HCT116 (cell line): ENCODE measurements at regions not wholly inside any gene's neighbourhood (a gene's known extent, or its start where the extent isn't known, plus 50 kb on each side); places are given as distances from the start of the nearest gene placed in this dataset.

Source experiments
- ATAC-seq: fragments of 200-7000 bp; cut with Tn5 transposase; 2 replicates; pipeline ENCODE4 v1.9.1; 2020; ENCODE audit warnings: mild to moderate bottlenecking, moderate library complexity
- BruUV-seq: library from RNA; stranded (reverse); fragments of 400-500 nt; replicated peaks from 2 replicates; lab custom pipeline; 2021; lab: Mats Ljungman, UMichigan
- CTCF ChIA-PET: fragments of 300-600 bp; sonication (Branson Sonifier 250); formaldehyde crosslinking; loops from one replicate; lab custom pipeline; 2021; ENCODE audit warnings: antibody characterized with exemption; lab: Charles Lee
- POLR2A ChIA-PET: fragments of 300-600, 350-600 bp; sonication (Branson Sonifier 250); formaldehyde crosslinking; loops from one replicate; lab custom pipeline; 2021; ENCODE audit warnings: antibody characterized with exemption; lab: Charles Lee
- RAD21 ChIA-PET, 2 experiments: fragments of 300-600 bp; sonication (Branson Sonifier 250); formaldehyde crosslinking; loops; one replicate each; lab custom pipeline; 2023; ENCODE audit warnings: low total read pairs in 2 of 2; ENCODE audit not compliant: uncharacterized antibody in 2 of 2, unreplicated experiment in 2 of 2, low non-redundant PET in 1 of 2; lab: Charles Lee
- DNase-seq: peaks from one replicate; pipeline ENCODE4 v3.0.0-alpha.2; 2010; ENCODE audit warnings: low read depth, low spot score
- H2AFZ ChIP-seq: fragments of 200-600 bp; shearing (Covaris generic), sonication (generic); 2 replicates; pipeline ENCODE4 v1.6.1; 2017; ENCODE audit warnings: low read depth, mixed run types, mixed read lengths, antibody characterized with exemption, low read length; ENCODE audit not compliant: poor library complexity, severe bottlenecking
- H3K27ac ChIP-seq: 2 replicates; pipeline ENCODE4 v1.5.1; 2012; ENCODE audit warnings: low read depth, low read length
- H3K27me3 ChIP-seq: fragments of 200-600 bp; sonication (generic); 2 replicates; pipeline ENCODE4 v1.6.1; 2016; ENCODE audit warnings: mixed run types, low read length, mixed read lengths; ENCODE audit not compliant: insufficient read depth
- H3K36me3 ChIP-seq, 2 experiments: fragments of 200-500 bp in 1 of 2; fragments of 200-600 bp in 1 of 2; sonication (Bioruptor generic) in 1 of 2; sonication (generic) in 1 of 2; 2 replicates each; pipeline versions ENCODE4 v1.5.1 to v1.6.1; 2014 to 2016; ENCODE audit warnings: low read length in 2 of 2, inconsistent platforms in 1 of 2, mixed read lengths in 1 of 2, mixed run types in 1 of 2; ENCODE audit not compliant: insufficient read depth in 2 of 2, control insufficient read depth in 1 of 2
- H3K4me1 ChIP-seq, 2 experiments: fragments of 200-600 bp in 1 of 2; sonication (generic) in 1 of 2; 2 replicates each; pipeline versions ENCODE4 v1.5.1 to v1.6.1; 2012 to 2017; ENCODE audit warnings: low read length in 2 of 2, inconsistent platforms in 1 of 2, mild to moderate bottlenecking in 1 of 2, mixed read lengths in 1 of 2, mixed run types in 1 of 2, moderate library complexity in 1 of 2; ENCODE audit not compliant: insufficient read depth in 2 of 2, control insufficient read depth in 1 of 2
- H3K4me2 ChIP-seq: fragments of 200-600 bp; sonication (generic); 2 replicates; pipeline ENCODE4 v1.6.1; 2017; ENCODE audit warnings: mixed run types, low read length, mixed read lengths
- H3K4me3 ChIP-seq, 2 experiments: fragments of 200-600 bp in 1 of 2; sonication (generic) in 1 of 2; replicated peaks in 1 of 2; 2 replicates each; pipeline ENCODE4 v1.5.1; 2011 to 2016; ENCODE audit warnings: low read length in 2 of 2, control low read depth in 1 of 2, low read depth in 1 of 2, mild to moderate bottlenecking in 1 of 2, mixed read lengths in 1 of 2, mixed run types in 1 of 2
- H3K79me2 ChIP-seq: fragments of 200-600 bp; sonication (generic); 2 replicates; pipeline ENCODE4 v1.6.1; 2017; ENCODE audit warnings: mild to moderate bottlenecking, mixed run types, low read length, moderate library complexity, mixed read lengths; ENCODE audit not compliant: insufficient read depth
- H3K9ac ChIP-seq: fragments of 200-600 bp; sonication (generic); 2 replicates; pipeline ENCODE4 v1.6.1; 2016; ENCODE audit warnings: low read length, mixed read lengths
- H3K9me2 ChIP-seq: fragments of 200-600 bp; sonication (generic), shearing (Covaris generic); 2 replicates; pipeline ENCODE4 v1.6.1; 2017; ENCODE audit warnings: mixed run types, mild to moderate bottlenecking, moderate library complexity; ENCODE audit not compliant: insufficient read depth
- H3K9me3 ChIP-seq, 2 experiments: fragments of 200-500 bp in 1 of 2; fragments of 200-600 bp in 1 of 2; sonication (Bioruptor generic) in 1 of 2; sonication (generic) in 1 of 2; 2 replicates each; pipeline ENCODE4 v1.6.1; 2014 to 2017; ENCODE audit warnings: low read length in 2 of 2, mixed read lengths in 2 of 2, inconsistent platforms in 1 of 2, low read depth in 1 of 2, mild to moderate bottlenecking in 1 of 2, mixed run types in 1 of 2, moderate library complexity in 1 of 2; ENCODE audit not compliant: control insufficient read depth in 1 of 2, insufficient read depth in 1 of 2
- H4K20me1 ChIP-seq: fragments of 200-600 bp; sonication (generic), shearing (Covaris generic); 2 replicates; pipeline ENCODE4 v1.6.1; 2017; ENCODE audit warnings: mixed run types, mild to moderate bottlenecking, moderate library complexity; ENCODE audit not compliant: insufficient read depth
- CTCF ChIP-seq, 3 experiments: fragments of 200-600 bp in 1 of 3; sonication (generic) in 1 of 3; IDR thresholded peaks in 2 of 3; conservative IDR thresholded peaks in 1 of 3; 2 replicates each; pipeline ENCODE4 v1.5.1; 2012 to 2017; ENCODE audit warnings: low read depth in 2 of 3, low read length in 2 of 3, antibody characterized with exemption in 1 of 3, borderline replicate concordance in 1 of 3, control low read depth in 1 of 3, mild to moderate bottlenecking in 1 of 3, mixed read lengths in 1 of 3, mixed run types in 1 of 3, moderate library complexity in 1 of 3; ENCODE audit not compliant: insufficient read depth in 1 of 3
- EGR1 ChIP-seq: IDR thresholded peaks from 2 replicates; pipeline ENCODE4 v1.6.1; 2012; ENCODE audit warnings: low read depth
- ELF1 ChIP-seq: IDR thresholded peaks from 2 replicates; pipeline ENCODE4 v1.6.1; 2012; ENCODE audit warnings: low read depth, borderline replicate concordance
- EZH2phosphoT487 ChIP-seq: fragments of 200-600 bp; IDR thresholded peaks from 2 replicates; pipeline ENCODE4 v1.6.1; 2018; ENCODE audit warnings: antibody characterized with exemption, borderline replicate concordance
- JUND ChIP-seq: IDR thresholded peaks from 2 replicates; pipeline ENCODE4 v1.6.1; 2012
- MAX ChIP-seq: IDR thresholded peaks from 2 replicates; pipeline ENCODE4 v1.6.1; 2012
- POLR2A ChIP-seq: IDR thresholded peaks from 2 replicates; pipeline ENCODE4 v1.7.0; 2011; ENCODE audit warnings: borderline replicate concordance; ENCODE audit not compliant: insufficient read depth, insufficient read length; ENCODE audit errors: extremely low read depth
- POLR2AphosphoS5 ChIP-seq: IDR thresholded peaks from 2 replicates; pipeline ENCODE4 v1.6.1; 2011; ENCODE audit warnings: mild to moderate bottlenecking, low read depth, low read length, moderate library complexity
- RAD21 ChIP-seq: IDR thresholded peaks from 2 replicates; pipeline ENCODE4 v1.6.1; 2012; ENCODE audit warnings: low read depth, mild to moderate bottlenecking
- REST ChIP-seq: IDR thresholded peaks from 2 replicates; pipeline ENCODE4 v1.6.1; 2012; ENCODE audit warnings: low read depth
- SP1 ChIP-seq: IDR thresholded peaks from 2 replicates; pipeline ENCODE4 v1.6.1; 2012; ENCODE audit warnings: low read depth
- SRF ChIP-seq: IDR thresholded peaks from 2 replicates; pipeline ENCODE4 v1.6.1; 2012; ENCODE audit warnings: low read depth
- TCF7L2 ChIP-seq: IDR thresholded peaks from 2 replicates; pipeline ENCODE4 v1.7.0; 2011; ENCODE audit warnings: borderline replicate concordance, inconsistent platforms; ENCODE audit not compliant: insufficient read depth, insufficient read length; ENCODE audit errors: extremely low read depth
- YY1 ChIP-seq: IDR thresholded peaks from 2 replicates; pipeline ENCODE4 v1.6.1; 2011; ENCODE audit warnings: low read length, low read depth, moderate library complexity, mild to moderate bottlenecking; ENCODE audit not compliant: insufficient replicate concordance; ENCODE audit errors: extremely low read depth
- ZBTB33 ChIP-seq: IDR thresholded peaks from 2 replicates; pipeline ENCODE4 v1.6.1; 2011; ENCODE audit warnings: mild to moderate bottlenecking, low read length, moderate library complexity; ENCODE audit not compliant: insufficient replicate concordance; ENCODE audit errors: extremely low read depth
- ZNF274 ChIP-seq: fragments of 200-500 bp; sonication (Bioruptor generic); IDR thresholded peaks from 2 replicates; pipeline ENCODE4 v1.6.1; 2014; ENCODE audit warnings: mild to moderate bottlenecking, low read depth, low read length, inconsistent platforms
- intact Hi-C: fragments of 100-400 bp; cut with micrococcal nuclease; formaldehyde crosslinking; loops from 2 replicates; pipeline ENCODE4 v1.10.0; 2022

DNA sequence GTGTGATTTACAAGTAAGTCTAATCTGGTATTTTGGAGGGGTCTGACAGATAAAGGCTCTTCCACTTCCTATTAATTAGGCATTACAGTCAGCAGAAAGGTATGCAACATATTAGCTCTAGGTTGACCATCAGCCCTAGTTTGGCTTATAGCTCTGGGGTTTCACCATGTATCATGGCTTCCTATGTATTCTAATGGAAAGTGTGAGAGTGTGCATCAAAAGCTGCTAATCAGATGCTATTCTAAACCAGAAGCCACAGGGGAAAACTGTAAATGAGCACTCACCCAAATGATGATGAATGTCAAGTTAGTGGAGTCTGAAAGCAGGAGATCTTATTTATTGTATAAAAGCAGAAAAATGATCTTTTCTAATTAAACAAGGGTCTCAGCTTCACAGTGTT lies 149.2 kb upstream of the MITF start:
- H3K4me2 ChIP-seq: no peak overlapping the region
- no peaks in the 10 kb centered on the region for H3K9me2 ChIP-seq
- H3K9me3 ChIP-seq: no peaks in the 10 kb centered on the region; a peak in 1 of 4 replicates
- H3K4me1 ChIP-seq: no peaks in the 10 kb centered on the region
- H3K4me3 ChIP-seq: no peak overlapping the region
- no peak overlapping the region for H3K9ac ChIP-seq
- BruUV-seq: no TSS peak
- no peak for TF ChIP-seq POLR2A
- TF ChIP-seq CTCF (IDR thresholded peaks at IDR 0.05 in 2 of 3, conservative IDR thresholded peaks at IDR 0.05 in 1 of 3; ENCODE audit: borderline replicate concordance in 1 of 3, insufficient read depth in 1 of 3, low read depth in 2 of 3, low read length in 2 of 3): no peak
- no peak for TF ChIP-seq ZBTB33
- TF ChIP-seq ELF1: no peak
- no peak for TF ChIP-seq EZH2phosphoT487
- TF ChIP-seq SRF: no peak
- no peak for TF ChIP-seq POLR2AphosphoS5
- no peak for TF ChIP-seq SP1
- TF ChIP-seq MAX: no peak
- TF ChIP-seq JUND: no peak
- TF ChIP-seq REST: no peak
- no peak for TF ChIP-seq ZNF274
- TF ChIP-seq RAD21: no peak
- no peak for TF ChIP-seq YY1
- no peak for TF ChIP-seq TCF7L2
- TF ChIP-seq EGR1: no peak
- H3K36me3 ChIP-seq: no peaks in the 10 kb centered on the region
- no peaks in the 10 kb centered on the region for H3K79me2 ChIP-seq
- no peak overlapping the region for H2AFZ ChIP-seq
- no peaks in the 10 kb centered on the region for H3K27me3 ChIP-seq
- ChIA-PET CTCF (no interaction called here), POLR2A (no interaction called here), RAD21 (no interaction called here)
- no peak overlapping the region for H3K27ac ChIP-seq
- DNase-seq: no peak
- no peaks in the 10 kb centered on the region for H4K20me1 ChIP-seq
- ATAC-seq: no peak
- intact Hi-C loops: no loop called here
